Hepatocyte (in vitro differentiated cells): ENCODE measurements at regions not wholly inside any gene's neighbourhood (a gene's known extent, or its start where the extent isn't known, plus 50 kb on each side); places are given as distances from the start of the nearest gene placed in this dataset.

ENCODE experiments used
- DNase-seq: peaks from one replicate; pipeline ENCODE4 v3.0.0-alpha.2; 2016; ENCODE audit warnings: low spot score
- H2AFZ ChIP-seq: fragments of 200-600 bp; sonication (generic); 2 replicates; pipeline ENCODE4 v1.6.0; 2016; ENCODE audit warnings: antibody characterized with exemption, mild to moderate bottlenecking
- H3K27ac ChIP-seq: fragments of 200-600 bp; sonication (generic); 2 replicates; pipeline ENCODE4 v1.5.1; 2016; ENCODE audit warnings: mild to moderate bottlenecking
- H3K27me3 ChIP-seq: fragments of 200-600 bp; sonication (generic); 2 replicates; pipeline ENCODE4 v1.6.1; 2016
- H3K36me3 ChIP-seq: fragments of 200-600 bp; sonication (generic); replicated peaks from 2 replicates; pipeline ENCODE4 v1.5.1; 2016; ENCODE audit warnings: low read depth; ENCODE audit not compliant: insufficient read depth
- H3K4me1 ChIP-seq: fragments of 200-600 bp; sonication (generic); 2 replicates; pipeline ENCODE4 v1.5.1; 2016; ENCODE audit warnings: mild to moderate bottlenecking, moderate library complexity; ENCODE audit not compliant: insufficient read depth
- H3K4me2 ChIP-seq: fragments of 200-600 bp; sonication (generic); 2 replicates; pipeline ENCODE4 v1.6.0; 2016
- H3K4me3 ChIP-seq: fragments of 200-600 bp; sonication (generic); 2 replicates; pipeline ENCODE4 v1.5.1; 2016; ENCODE audit warnings: mild to moderate bottlenecking
- H3K79me2 ChIP-seq: fragments of 200-600 bp; sonication (generic); 2 replicates; pipeline ENCODE4 v1.6.0; 2017; ENCODE audit warnings: mild to moderate bottlenecking
- H3K9me2 ChIP-seq: fragments of 200-600 bp; sonication (generic); replicated peaks from 2 replicates; pipeline ENCODE4 v1.6.0; 2017; ENCODE audit warnings: mild to moderate bottlenecking; ENCODE audit not compliant: insufficient read depth
- H3K9me3 ChIP-seq: fragments of 200-600 bp; sonication (generic); 2 replicates; pipeline ENCODE4 v1.5.1; 2016; ENCODE audit warnings: low read depth, mild to moderate bottlenecking
- H4K20me1 ChIP-seq: fragments of 200-600 bp; sonication (generic); 2 replicates; pipeline ENCODE4 v1.6.0; 2016; ENCODE audit warnings: mild to moderate bottlenecking; ENCODE audit not compliant: insufficient read depth, poor library complexity, severe bottlenecking
- CTCF ChIP-seq: fragments of 200-600 bp; sonication (generic); IDR thresholded peaks from 2 replicates; pipeline ENCODE4 v1.5.1; 2016; ENCODE audit warnings: antibody characterized with exemption, mild to moderate bottlenecking; ENCODE audit not compliant: poor library complexity
- EZH2 ChIP-seq: fragments of 200-600 bp; sonication (generic); IDR thresholded peaks from 2 replicates; pipeline ENCODE4 v1.6.1; 2016; ENCODE audit warnings: antibody characterized with exemption, mild to moderate bottlenecking, borderline replicate concordance
- EZH2phosphoT487 ChIP-seq: fragments of 200-600 bp; sonication (generic); IDR thresholded peaks from one replicate; pipeline ENCODE4 v1.6.1; 2018; ENCODE audit warnings: antibody characterized with exemption, mild to moderate bottlenecking, low read depth, moderate library complexity; ENCODE audit not compliant: unreplicated experiment, severe bottlenecking
- WGBS: methylation state at CpG from one replicate; pipeline ENCODE4 v1.1.6; 2016; ENCODE audit warnings: low lambda C conversion rate; ENCODE audit errors: missing lambda C conversion rate; 5-methylcytosine and 5-hydroxymethylcytosine counted together

- no peak overlapping the region for H3K4me2 ChIP-seq
- WGBS: 85% methylated on average over 12 of the region's 12 CpGs
- no peaks in the 10 kb centered on the region for H3K4me1 ChIP-seq
- no peak for TF ChIP-seq EZH2
- no peak for TF ChIP-seq CTCF
- TF ChIP-seq EZH2phosphoT487: no peak
- no peaks in the 10 kb centered on the region for H3K27me3 ChIP-seq
- H4K20me1 ChIP-seq: no peaks in the 10 kb centered on the region
- no peaks in the 10 kb centered on the region for H3K9me3 ChIP-seq
- H3K27ac ChIP-seq: no peak overlapping the region
- H3K36me3 ChIP-seq: no peaks in the 10 kb centered on the region
- no peaks in the 10 kb centered on the region for H3K79me2 ChIP-seq
- H2AFZ ChIP-seq: no peak overlapping the region
- no peak overlapping the region for H3K4me3 ChIP-seq
- no peak for DNase-seq
- H3K9me2 ChIP-seq: no peaks in the 10 kb centered on the region
These were observed 369.3 kb upstream of the IRX1 start for GRCh38 chr5:3226196-3226920.

GRCh38 chr5:3225201-3225960 lies 370.3 kb upstream of the IRX1 start:
- WGBS: 86% methylated on average over 22 of the region's 22 CpGs
- no peaks in the 10 kb centered on the region for H4K20me1 ChIP-seq
- no peak overlapping the region for H3K27ac ChIP-seq
- no peaks in the 10 kb centered on the region for H3K27me3 ChIP-seq
- H3K4me2 ChIP-seq: no peak overlapping the region
- DNase-seq: no peak
- H3K4me1 ChIP-seq: no peaks in the 10 kb centered on the region
- no peaks in the 10 kb centered on the region for H3K9me3 ChIP-seq
- no peak overlapping the region for H3K4me3 ChIP-seq
- no peak for TF ChIP-seq EZH2
- no peak for TF ChIP-seq CTCF
- no peak for TF ChIP-seq EZH2phosphoT487
- H3K9me2 ChIP-seq: no peaks in the 10 kb centered on the region
- H3K36me3 ChIP-seq: no peaks in the 10 kb centered on the region
- H3K79me2 ChIP-seq: no peaks in the 10 kb centered on the region
- no peak overlapping the region for H2AFZ ChIP-seq

GRCh38 chr5:3222924-3223323 lies 372.7 kb upstream of the IRX1 start:
- TF ChIP-seq CTCF: no peak
- no peak for TF ChIP-seq EZH2phosphoT487
- no peak for TF ChIP-seq EZH2
- WGBS: 94% methylated on average over 5 of the region's 5 CpGs
- Histone ChIP-seq H3K4me3 (no peak overlapping the region), H3K36me3 (no peaks in the 10 kb centered on the region), H2AFZ (no peak overlapping the region), H3K9me3 (no peaks in the 10 kb centered on the region), H3K4me1 (no peaks in the 10 kb centered on the region), H4K20me1 (no peaks in the 10 kb centered on the region), H3K9me2 (no peaks in the 10 kb centered on the region), H3K27ac (no peak overlapping the region), H3K4me2 (no peak overlapping the region), H3K27me3 (no peaks in the 10 kb centered on the region), H3K79me2 (no peaks in the 10 kb centered on the region)
- DNase-seq: no peak
